Stimulated activated CD8-positive, alpha-beta memory T cell treated with anti-CD3 and anti-CD28 coated beads, Interleukin-12 subunit alpha, Interleukin-12 subunit beta, amount 100 ng/mL, for 1 hour (primary cell): ENCODE measurements at regions not wholly inside any gene's neighbourhood (a gene's known extent, or its start where the extent isn't known, plus 50 kb on each side); places are given as distances from the start of the nearest gene placed in this dataset.

Experiments
- DNase-seq: peaks from one replicate; pipeline ENCODE4 v3.0.0-alpha.2; 2020; ENCODE audit warnings: low read depth

DNA sequence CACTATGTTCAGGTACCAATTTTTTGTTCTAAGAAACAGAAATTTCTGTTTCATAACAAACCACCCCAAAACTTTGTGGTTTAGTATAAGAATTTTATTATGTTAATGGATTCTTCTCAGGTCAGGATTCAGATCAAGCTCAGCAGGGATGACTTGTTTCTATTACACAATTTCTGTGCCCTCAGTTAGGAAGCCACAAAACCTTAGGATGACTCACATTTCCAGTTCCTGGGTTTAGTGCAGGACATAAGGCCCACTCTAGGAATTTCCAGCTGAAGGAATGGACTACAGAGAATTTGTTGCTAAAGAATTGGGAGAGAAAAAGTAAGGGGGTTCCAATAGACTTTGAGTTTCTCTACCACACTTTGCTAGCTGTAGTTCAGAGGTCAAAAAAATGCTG is 629.3 kb downstream of the ANXA1 start:
- DNase-seq, result no peak

DNA sequence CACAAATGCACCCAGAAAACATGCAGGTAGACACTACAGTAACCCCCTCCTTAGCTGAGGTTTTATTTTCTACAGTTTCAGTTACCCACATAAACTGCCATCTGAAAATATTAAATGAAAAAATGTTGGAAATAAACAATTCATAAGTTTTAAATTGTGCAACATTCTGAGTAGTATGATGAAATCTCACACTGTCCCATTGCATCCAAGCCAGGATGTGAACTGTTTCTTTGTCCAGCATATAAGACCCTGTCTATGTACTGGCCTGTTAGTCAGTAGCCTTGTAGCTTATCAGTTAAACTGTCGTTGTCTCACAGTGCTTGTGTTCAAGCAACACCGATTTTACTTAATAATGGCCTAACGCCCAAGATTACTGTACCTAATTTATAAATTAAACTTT is 630.5 kb downstream of the ANXA1 start:
- no peak for DNase-seq

DNA sequence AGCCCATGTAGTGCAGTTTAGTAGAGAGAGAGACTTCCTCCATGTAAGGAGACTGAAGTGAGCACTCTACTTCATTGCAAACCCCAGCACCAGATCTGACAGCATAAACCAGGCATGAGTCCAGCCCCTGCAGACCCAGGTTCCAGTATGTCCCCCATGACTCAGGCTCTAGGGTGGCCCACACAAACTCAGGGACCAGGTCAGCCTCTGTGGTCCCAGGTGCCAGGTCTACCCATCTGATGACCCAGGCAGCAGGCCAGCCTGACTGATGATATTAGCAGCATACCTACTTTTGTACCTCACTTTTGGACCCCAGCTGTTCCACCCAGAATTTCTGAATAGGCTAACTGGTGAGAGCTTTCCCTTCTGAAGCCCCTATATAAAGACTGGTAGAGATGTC is 647.8 kb downstream of the ANXA1 start:
- no peak for DNase-seq

DNA sequence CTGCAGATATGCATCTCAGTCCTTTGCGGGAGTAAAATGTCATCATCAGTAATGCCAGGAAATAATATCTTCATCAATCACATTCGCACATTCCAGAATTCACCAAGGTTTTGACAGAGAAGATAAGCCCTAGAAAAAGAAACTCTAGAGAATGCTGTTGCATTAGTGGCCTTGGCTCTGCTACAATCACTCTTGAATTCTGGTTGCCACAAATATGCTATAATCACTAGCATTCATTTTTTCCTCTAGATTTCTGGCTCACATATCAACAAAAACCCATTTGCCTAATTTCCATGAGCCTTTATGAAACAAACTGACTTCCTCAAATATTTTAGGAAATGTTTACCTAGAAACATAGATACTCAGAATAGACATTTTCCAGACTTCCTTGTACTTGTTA is 653.4 kb downstream of the ANXA1 start:
- DNase-seq, result no peak

DNA sequence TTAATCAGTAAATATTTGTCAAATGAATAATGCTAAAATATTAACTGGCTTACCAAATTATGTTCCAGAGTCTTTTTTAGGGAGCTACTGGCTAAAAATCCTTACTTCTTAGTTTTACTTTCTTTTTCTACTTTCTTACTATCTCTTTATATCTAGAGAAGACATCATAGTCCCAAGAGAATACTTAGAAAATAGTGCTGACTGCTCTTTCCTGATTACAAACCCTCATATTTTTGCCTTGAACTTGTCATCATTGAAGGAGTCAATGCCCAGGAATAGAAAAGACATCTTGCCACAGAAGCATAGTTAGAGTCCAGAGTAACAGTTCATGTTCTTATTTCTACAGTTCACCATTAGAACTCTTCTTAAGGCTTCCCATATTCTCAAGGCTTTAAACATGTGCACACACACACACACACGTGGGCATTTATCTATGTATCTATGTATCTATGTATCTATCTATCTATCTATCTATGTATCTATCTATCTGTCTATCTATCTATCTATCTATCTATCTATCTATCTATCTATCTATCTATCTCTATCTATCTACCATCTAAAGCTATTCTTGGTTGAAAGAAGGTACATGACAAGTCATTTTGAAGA is 654.3 kb downstream of the ANXA1 start:
- DNase-seq, result no peak

DNA sequence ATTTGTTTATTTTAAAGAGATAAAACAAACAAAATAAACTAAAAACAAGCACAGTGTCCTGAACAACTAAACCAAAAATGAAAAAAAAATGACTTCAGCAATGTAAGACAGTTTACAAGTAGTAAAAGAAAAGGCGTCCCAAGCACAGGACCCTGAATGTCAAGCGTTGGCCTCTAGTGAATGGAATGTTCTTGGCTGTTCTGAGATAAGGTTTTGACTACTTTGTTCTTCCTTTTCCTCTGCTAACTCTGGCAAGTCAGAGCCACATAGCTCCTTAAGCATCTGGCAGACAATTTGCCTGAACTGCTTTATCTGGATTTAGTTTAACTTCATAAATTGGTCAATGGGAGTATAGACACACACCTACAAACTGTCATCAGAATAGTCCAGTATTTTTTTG is 655.2 kb downstream of the ANXA1 start:
- DNase-seq, result no peak

DNA sequence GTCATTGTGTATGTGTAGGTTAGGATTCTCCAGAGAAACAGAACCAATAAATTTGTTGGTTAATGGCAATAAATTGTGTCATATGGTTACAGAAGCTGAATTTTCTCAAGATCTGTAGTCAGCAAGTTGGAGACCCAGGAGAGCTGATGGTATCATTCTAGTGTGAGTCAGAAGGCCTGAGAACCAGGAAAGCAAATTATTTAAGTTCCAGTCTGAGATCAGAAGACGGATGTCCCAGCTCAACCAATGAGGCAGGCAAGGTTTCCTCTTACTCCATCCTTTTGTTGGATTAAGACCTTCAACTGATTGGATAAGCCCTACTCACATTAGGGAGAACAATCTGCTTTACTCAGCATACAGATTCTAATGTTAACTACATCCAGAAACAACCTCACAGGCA is 656.3 kb downstream of the ANXA1 start:
- no peak for DNase-seq

DNA sequence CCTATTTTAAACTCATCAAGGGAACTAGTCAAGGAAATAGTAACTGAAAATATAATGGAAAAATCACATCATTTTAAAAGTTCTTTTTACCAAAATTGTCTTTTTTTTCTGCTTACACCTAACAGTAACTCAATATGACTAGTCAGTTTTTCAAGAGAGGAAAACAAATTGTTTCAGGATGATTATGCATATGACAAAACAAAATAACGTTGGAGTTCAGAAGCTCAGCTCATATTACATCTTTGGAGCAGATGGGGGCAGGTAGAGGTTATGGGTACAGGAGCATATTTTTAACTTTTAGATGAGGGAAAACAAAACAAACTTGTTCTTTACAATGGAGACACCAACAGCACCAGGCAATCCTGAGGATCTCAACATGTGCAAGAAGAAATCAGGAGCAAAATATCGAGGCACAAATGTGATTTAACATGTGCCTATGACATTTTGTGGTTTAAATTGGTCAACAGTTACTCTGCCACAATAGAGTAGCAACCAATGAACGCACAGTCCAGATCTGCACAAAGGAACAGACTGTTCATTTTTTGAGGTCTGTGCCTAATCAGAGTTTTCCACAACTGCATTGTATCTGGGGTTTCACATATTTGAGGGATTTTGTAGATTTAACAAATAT is 659.0 kb downstream of the ANXA1 start:
- DNase-seq, result no peak

DNA sequence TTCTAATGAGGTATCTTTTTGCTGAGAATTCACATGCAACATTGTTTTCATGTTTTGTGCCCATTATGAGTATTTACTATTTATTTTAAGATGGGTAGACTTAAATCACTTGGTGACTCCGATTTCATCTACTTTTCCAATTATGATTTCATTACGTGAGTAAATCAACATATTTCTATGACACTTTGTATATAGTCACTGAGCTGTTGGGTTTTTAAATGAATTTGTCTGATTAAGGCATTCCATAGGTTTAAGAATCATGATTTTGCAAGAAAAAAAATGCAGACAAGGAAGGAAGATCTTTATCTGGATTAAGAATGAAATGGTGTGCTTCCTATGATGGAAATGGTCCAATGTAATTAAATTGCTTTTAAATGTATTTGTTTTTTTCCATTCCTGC is 661.9 kb downstream of the ANXA1 start:
- DNase-seq, result no peak

DNA sequence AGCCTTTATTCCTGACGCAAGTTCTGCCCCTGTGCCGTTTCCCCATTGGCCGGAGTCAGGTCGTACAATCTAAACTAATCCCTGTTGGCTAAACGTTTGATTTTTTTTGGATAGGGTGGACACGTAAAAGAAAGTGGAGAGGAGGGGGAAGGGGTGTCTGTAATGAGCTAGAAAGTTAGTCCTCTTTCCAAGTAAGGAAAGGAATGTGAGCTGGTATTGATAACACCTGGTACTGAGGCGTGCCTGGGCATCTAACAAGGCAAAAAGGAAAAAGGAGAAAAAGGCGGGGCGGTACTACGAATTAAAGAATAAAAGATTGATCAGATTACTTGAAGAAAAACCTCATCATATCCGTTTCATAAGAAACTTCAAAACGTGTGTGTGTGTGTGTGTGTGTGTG is 665.2 kb downstream of the ANXA1 start:
- no peak for DNase-seq

DNA sequence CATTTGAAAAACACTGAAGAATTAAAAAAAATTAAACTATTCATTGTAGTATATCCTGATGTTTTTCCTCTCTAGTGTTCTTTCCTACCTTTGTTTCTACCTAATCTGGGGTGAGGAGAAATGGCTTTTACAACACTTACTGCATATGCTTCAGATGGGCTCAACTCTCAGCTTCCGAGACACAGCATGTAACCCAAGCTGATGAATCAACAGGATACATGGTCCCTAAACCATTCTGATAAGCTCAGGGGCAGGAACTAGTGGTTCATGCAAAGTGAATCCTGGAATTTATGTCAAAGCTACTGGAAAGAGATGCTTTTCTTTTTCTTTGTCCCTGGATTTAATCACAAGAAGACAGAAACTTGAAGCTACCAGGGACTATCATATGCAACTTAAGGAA is 672.5 kb upstream of the RORB start:
- DNase-seq, result no peak

DNA sequence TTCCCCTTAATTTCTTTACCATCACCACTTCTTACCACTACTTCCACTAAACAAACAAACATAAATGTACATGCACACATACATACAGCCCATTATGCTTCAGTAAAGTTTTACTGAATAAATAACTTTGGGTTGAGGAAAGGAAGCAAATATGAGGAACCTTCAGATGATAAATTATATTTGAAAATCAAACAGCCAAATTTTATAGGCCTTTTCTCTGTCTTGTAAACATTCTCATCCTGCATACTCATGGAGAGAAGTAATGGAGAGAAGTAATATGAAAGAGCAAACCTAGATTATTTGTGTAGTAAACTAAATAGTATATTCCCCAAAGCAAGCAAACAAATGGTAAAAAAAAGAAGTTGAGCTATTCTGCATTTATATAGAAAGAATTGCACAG is 658.3 kb upstream of the RORB start:
- DNase-seq, result no peak

DNA sequence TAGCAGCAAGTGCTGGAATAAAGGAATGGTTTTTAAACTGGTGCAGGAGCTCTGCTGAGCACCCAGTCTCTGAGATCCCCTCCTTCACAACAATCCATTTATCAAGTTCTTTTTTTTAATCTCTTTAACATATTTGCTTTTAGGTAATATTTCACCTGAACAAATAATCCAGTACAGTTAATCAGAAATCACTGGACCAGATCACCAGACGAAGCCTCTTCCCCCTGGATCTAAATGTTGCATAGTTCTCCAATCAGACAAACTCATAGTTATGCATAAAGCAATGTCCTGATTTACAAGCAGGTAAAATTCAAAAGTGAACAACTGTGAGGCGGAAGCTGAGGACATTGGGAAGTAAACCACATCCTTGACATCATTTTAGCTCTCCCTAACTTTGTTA is 657.7 kb upstream of the RORB start:
- no peak for DNase-seq

DNA sequence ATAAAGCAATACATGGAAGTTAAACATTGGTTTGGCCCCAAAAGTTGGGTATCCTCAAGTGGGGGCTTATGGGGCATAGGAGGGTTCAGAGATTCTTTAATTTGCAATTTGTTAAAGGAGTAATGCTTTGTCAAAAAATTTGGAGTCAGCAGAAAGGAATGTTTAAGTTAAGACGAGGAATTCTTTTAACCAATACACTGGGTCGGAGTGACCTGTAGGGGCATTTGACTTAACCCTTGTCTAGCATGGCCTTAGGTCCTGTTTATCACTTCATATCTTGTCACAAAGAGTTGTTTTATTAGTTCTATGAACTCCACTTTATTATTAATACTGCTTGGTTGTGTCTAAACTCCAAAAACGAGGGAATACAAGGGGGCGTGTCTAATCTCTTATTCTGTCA is 656.1 kb upstream of the RORB start:
- no peak for DNase-seq

DNA sequence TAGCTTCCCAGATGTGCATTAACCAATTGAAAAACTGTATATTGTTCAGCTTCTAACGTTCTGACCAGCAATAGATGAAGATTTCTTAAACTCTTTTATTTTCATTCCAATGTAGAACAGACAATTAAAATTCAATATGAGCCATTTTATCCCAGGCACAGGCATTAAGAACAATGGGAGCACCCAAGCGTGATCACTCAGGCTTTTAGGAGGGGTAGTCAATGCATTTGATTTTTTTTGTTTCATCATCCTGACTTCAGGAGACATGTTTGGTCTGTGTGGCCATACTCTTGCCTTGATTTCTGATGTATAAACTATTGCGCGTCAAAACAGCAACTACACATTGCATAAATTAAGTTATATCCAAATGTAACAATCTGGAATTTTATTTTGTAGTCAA is 653.0 kb upstream of the RORB start:
- DNase-seq, result no peak

DNA sequence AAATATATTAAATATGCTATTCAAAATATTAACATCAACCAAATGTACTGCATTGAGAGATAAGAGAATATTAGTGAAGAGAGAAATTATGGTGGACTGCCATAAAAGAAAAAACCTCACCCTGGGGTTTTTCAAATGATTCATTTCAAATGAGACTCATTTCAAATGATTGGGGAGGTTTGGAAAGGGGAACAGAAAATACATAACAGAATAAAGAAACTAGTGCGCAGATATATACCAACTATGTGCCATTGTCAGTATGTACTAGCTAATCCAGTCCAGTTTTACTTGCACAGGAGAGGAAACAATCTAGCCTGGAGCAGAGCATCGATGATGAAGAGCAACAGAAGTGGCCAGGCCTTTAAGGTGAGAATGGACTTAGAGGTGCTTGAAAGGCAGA is 651.6 kb upstream of the RORB start:
- no peak for DNase-seq

DNA sequence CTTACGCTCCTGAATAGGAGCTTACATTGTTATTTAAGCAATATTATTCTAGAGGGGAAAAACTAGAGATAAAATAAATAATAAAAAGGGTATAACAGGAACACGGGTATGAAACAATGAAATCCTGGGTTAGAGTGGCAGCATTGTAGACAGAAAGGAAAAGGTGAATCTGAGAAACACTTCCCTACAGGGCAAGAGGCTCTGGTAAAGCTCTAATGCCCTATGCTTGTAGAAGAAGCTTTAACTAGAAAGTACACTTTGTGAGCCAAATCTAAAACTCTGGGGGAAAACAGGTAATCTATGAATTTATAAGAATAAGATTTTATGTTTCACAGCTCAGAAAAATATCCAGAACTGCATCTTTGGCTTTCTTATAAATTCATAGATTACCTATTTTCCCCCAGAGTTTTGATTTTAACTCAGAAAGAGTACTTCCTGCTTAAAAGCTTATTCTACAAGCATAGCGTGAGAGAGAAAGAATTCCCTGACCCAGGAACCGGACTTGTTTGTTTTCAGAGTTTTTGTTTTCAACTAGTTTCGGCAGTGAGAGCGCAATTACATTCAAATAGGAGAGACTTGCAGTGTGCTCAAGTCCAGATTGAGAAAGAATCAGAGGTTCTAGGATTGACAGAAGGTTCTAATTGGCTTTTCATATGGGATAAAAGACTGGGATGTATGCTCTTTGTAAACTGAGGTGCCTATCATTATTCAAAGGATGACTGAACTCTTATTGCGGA is 651.0 kb upstream of the RORB start:
- DNase-seq, result no peak

DNA sequence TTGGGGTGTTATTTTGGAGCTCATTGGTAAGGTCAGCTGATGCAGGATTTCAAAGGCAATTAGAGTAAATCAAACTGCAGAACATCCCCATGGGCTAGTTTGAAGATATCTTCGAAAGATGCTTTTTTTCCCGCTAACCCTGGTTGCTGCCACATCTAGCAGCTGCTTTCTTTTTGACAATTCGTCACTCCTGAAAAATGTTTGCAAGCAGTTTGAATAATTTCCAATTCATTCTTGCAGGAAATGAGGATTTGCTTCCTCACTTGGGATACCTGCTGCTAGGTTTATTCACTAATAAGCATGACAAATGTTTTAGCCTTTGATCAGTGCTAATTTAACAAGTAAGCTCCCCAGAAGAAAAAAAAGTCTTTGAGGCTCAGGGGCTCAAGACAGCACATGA is 649.6 kb upstream of the RORB start:
- DNase-seq, result no peak

DNA sequence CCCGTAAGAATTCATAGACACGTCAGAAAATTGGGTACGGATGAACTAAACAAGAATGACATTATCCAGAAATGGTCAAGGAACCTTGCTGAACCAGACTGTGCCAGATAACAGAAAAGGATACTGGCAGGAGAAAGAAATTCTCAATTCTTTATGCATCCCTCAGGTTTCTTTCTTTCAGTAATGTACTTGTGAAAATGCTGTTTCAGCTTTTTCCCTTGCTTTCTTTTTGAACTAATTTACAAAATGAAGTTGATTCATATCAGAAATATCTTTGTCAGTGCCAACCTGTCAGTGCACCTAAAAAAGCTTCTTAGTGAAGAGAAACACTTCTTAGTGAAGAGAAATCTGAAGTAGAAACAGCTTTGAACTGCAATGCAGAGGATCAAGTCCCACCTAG is 643.6 kb upstream of the RORB start:
- no peak for DNase-seq

DNA sequence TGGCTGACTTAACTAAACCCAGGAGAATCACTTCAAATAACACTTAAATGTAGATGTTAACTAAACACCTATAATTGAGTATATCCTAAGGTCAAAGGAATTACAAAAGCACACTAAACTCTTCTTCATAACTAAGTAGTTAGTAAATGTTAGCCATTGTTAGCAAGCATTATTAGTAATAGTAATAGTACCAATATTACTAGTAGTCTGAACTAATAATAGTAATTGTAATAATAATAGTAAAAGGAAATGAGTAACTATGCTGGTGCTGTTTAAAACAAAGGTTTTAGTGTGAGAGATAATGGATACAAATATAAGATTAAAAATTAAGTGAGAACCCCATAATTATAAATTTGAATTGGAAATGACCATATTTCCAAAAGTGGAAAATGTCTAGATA is 641.9 kb upstream of the RORB start:
- no peak for DNase-seq

DNA sequence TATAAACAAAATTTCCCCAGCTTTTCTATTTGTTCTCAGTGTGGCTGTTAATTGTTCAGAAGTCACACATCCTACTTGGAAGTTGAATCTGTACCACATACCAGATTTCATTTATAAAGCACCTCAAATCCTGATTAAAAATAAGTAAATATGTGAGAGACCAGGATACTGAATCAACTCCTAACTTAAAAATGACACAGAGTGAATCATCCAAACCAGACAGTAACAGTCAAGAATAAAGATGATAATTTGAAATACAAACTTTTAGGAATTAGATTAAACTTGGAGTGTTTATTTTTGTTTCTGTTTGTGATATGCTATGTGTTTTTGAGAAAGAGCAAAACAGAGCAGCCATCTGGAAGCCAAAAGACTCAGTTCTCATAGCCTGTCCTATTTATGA is 633.2 kb upstream of the RORB start:
- no peak for DNase-seq

DNA sequence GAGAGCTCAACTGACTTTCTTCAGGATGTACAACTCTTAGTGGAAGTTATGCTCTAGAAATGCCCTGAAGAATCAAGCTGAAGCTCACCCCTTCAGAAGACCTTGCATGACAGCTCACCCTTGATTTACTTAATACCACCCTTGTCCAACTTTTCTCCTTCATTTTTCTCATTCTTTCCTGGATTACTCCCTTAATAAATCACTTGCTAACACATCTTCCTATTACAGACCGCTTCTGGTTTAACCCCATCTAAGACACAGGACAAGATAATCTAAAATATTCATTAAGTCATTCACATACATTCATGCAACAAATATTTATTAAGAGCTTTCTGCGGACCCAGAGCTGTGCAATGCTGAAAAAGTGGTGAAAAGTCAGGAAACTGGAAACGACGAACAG is 630.7 kb upstream of the RORB start:
- DNase-seq, result no peak

DNA sequence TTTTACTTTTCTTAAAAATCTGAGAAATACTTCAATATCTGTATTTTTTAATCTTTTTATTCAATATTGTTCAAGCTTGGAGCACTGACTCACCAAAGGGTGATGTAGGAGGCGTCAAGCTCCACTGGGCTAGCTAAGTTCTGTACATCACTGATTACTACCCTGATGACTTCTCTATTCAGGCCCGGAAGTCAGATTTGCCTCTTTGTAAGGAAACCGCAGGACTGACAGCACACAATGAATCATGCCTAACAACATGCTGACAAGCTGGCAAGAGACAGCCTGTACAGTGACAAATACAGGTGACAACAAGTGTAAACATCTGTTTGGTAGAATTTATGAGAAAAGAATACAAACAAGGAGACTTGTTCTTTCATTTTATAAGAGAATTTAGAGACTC is 627.9 kb upstream of the RORB start:
- DNase-seq, result peak; percentile 12

DNA sequence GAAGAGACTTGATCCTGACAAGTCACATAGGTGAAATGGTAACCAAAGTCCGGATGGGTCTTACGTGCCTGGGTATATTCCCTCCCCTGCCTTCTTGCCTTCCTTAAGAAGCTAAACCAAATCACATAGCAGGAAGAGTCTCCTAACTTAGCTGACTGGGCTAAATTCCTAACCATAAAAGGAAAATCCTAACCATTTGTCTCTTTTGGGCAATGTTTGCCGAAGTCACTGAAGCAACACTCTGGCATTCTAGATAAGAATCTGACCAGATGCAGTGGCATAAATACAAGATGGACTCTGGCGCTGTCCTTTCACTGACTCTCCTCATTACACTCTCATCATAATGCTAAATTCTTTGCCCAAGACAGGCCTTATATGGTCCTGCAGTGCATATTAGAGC is 625.5 kb upstream of the RORB start:
- DNase-seq, result no peak
